Neural cell (in vitro differentiated cells): ENCODE measurements at regions not wholly inside any gene's neighbourhood (a gene's known extent, or its start where the extent isn't known, plus 50 kb on each side); places are given as distances from the start of the nearest gene placed in this dataset.

Experiments used
- H2AFZ ChIP-seq: fragments of 200-600, 300-800 bp; sonication (generic), shearing (Covaris generic); 2 replicates; pipeline ENCODE4 v1.6.0; 2014; ENCODE audit warnings: low read depth, mild to moderate bottlenecking, antibody characterized with exemption, low read length, moderate library complexity
- H3F3A ChIP-seq: fragments of 200-600 bp; shearing (Covaris generic); 2 replicates; pipeline ENCODE4 v1.6.1; 2016; ENCODE audit warnings: mild to moderate bottlenecking, moderate library complexity, mixed read lengths, antibody characterized with exemption, low read length; ENCODE audit not compliant: insufficient read depth, poor library complexity, severe bottlenecking
- H3K27ac ChIP-seq: fragments of 200-600, 300-800 bp; sonication (generic), shearing (Covaris generic); 2 replicates; pipeline ENCODE4 v1.5.1; 2014; ENCODE audit warnings: mild to moderate bottlenecking, low read length, moderate library complexity
- H3K27me3 ChIP-seq: fragments of 300-800, 200-600 bp; sonication (generic), shearing (Covaris generic); 2 replicates; pipeline ENCODE4 v1.6.0; 2014; ENCODE audit warnings: mild to moderate bottlenecking, low read depth, low read length, moderate library complexity; ENCODE audit not compliant: insufficient read depth
- H3K36me3 ChIP-seq: fragments of 300-800, 200-600 bp; sonication (generic), shearing (Covaris generic); 2 replicates; pipeline ENCODE4 v1.5.1; 2014; ENCODE audit warnings: mild to moderate bottlenecking, antibody characterized with exemption, low read length, moderate library complexity; ENCODE audit not compliant: insufficient read depth
- H3K4me2 ChIP-seq: fragments of 300-800, 200-600 bp; sonication (generic), shearing (Covaris generic); 2 replicates; pipeline ENCODE4 v1.6.0; 2014; ENCODE audit warnings: mild to moderate bottlenecking, low read length
- H3K4me3 ChIP-seq: fragments of 300-800, 200-600 bp; sonication (generic), shearing (Covaris generic); 2 replicates; pipeline ENCODE4 v1.5.1; 2014; ENCODE audit warnings: mild to moderate bottlenecking, low read length, moderate library complexity
- H3K79me2 ChIP-seq: fragments of 200-600 bp; shearing (Covaris generic); replicated peaks from 2 replicates; pipeline ENCODE4 v1.6.0; 2014; ENCODE audit warnings: mild to moderate bottlenecking, low read length, moderate library complexity; ENCODE audit not compliant: insufficient read depth
- H3K9ac ChIP-seq: fragments of 300-800, 200-600 bp; sonication (generic), shearing (Covaris generic); 2 replicates; pipeline ENCODE4 v1.6.1; 2016; ENCODE audit warnings: mild to moderate bottlenecking, low read length, mixed read lengths
- H3K9me2 ChIP-seq: fragments of 200-600 bp; shearing (Covaris generic); 2 replicates; pipeline ENCODE4 v1.6.1; 2016; ENCODE audit warnings: mild to moderate bottlenecking, low read length, mixed read lengths; ENCODE audit not compliant: insufficient read depth
- H3K9me3 ChIP-seq: fragments of 200-600, 300-800 bp; sonication (generic), shearing (Covaris generic); 2 replicates; pipeline ENCODE4 v1.6.1; 2016; ENCODE audit warnings: mild to moderate bottlenecking, mixed run types, low read length, moderate library complexity, mixed read lengths
- H4K20me1 ChIP-seq: fragments of 200-600 bp; shearing (Covaris generic); 2 replicates; pipeline ENCODE4 v1.6.1; 2016; ENCODE audit warnings: mild to moderate bottlenecking, mixed run types; ENCODE audit not compliant: insufficient read depth
- CTCF ChIP-seq: fragments of 450-650 bp; IDR thresholded peaks from 2 replicates; pipeline ENCODE4 v1.5.1; 2014; ENCODE audit warnings: antibody characterized with exemption, mild to moderate bottlenecking, moderate library complexity; ENCODE audit not compliant: poor library complexity, severe bottlenecking
- EP300 ChIP-seq: fragments of 450-650 bp; conservative IDR thresholded peaks from 2 replicates; pipeline ENCODE4 v1.6.1; 2014; ENCODE audit warnings: antibody characterized with exemption, mild to moderate bottlenecking, moderate library complexity; ENCODE audit not compliant: poor library complexity, severe bottlenecking
- EZH2 ChIP-seq: fragments of 200-600, 300-800 bp; shearing (Covaris generic), sonication (generic); IDR thresholded peaks from 2 replicates; pipeline ENCODE4 v1.6.1; 2014; ENCODE audit warnings: antibody characterized with exemption, low read length, borderline replicate concordance, mild to moderate bottlenecking; ENCODE audit not compliant: insufficient read depth, poor library complexity, severe bottlenecking
- MXI1 ChIP-seq: fragments of 450-650 bp; conservative IDR thresholded peaks from 2 replicates; pipeline ENCODE4 v1.6.1; 2014; ENCODE audit warnings: antibody characterized with exemption, mild to moderate bottlenecking; ENCODE audit not compliant: poor library complexity, severe bottlenecking
- POLR2AphosphoS5 ChIP-seq: IDR thresholded peaks from 2 replicates; pipeline ENCODE4 v1.6.1; 2012
- RAD21 ChIP-seq: fragments of 450-650 bp; conservative IDR thresholded peaks from 2 replicates; pipeline ENCODE4 v1.6.1; 2014; ENCODE audit warnings: antibody characterized with exemption, mild to moderate bottlenecking, moderate library complexity
- SMC3 ChIP-seq: fragments of 450-650 bp; conservative IDR thresholded peaks from 2 replicates; pipeline ENCODE4 v1.6.1; 2014; ENCODE audit warnings: antibody characterized with exemption, mild to moderate bottlenecking, moderate library complexity; ENCODE audit not compliant: poor library complexity
- TAF1 ChIP-seq: IDR thresholded peaks from 2 replicates; pipeline ENCODE4 v1.6.1; 2012; ENCODE audit warnings: low read depth
- TF ChIP-seq, protein P1 (sequence below): IDR thresholded peaks from 2 replicates; pipeline ENCODE4 v1.6.1; 2012; ENCODE audit warnings: borderline replicate concordance

DNA sequence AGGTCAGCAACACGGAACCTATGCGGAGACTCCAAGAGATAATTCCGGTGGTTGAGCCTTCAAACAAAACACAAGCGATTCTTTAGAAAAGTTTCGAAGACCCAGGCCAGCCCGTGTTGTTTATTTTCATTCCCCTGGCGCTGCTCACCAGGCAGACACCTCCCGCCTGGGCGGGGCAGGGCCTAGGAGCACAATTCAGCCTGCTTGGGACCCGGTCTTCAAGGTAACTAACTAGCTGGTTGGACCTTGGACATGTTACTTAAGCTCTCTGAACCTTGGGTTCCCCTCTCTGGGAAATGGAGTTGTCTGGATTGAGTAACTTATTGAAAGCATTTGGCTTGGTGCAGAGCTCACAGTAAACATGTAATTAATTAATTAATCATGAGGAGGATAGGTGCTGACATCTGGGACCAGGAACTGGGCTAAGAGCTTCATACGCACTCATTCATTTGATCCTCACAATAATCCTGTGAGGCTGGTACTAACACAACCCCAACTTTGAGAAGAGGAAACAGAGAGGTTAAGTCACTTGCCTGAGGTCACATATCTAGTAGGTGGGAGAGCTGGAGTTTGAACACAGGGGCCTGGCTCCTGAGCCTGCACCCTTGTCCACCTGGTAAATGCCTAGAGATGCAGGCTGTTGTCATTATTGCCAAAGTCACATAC is 125.3 kb upstream of the SMURF2 start:
- TF ChIP-seq SMC3 (no peak), MXI1 (no peak), CTCF (no peak), TAF1 (no peak), EP300 (no peak), RAD21 (no peak), POLR2AphosphoS5 (no peak), EZH2 (no peak)
- TF ChIP-seq, protein P1, sequence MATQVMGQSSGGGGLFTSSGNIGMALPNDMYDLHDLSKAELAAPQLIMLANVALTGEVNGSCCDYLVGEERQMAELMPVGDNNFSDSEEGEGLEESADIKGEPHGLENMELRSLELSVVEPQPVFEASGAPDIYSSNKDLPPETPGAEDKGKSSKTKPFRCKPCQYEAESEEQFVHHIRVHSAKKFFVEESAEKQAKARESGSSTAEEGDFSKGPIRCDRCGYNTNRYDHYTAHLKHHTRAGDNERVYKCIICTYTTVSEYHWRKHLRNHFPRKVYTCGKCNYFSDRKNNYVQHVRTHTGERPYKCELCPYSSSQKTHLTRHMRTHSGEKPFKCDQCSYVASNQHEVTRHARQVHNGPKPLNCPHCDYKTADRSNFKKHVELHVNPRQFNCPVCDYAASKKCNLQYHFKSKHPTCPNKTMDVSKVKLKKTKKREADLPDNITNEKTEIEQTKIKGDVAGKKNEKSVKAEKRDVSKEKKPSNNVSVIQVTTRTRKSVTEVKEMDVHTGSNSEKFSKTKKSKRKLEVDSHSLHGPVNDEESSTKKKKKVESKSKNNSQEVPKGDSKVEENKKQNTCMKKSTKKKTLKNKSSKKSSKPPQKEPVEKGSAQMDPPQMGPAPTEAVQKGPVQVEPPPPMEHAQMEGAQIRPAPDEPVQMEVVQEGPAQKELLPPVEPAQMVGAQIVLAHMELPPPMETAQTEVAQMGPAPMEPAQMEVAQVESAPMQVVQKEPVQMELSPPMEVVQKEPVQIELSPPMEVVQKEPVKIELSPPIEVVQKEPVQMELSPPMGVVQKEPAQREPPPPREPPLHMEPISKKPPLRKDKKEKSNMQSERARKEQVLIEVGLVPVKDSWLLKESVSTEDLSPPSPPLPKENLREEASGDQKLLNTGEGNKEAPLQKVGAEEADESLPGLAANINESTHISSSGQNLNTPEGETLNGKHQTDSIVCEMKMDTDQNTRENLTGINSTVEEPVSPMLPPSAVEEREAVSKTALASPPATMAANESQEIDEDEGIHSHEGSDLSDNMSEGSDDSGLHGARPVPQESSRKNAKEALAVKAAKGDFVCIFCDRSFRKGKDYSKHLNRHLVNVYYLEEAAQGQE = no peak
- Histone ChIP-seq H3K9me3 (no peaks in the 10 kb centered on the region), H3K4me2 (no peak overlapping the region), H3K4me3 (no peak overlapping the region), H3K79me2 (no peaks in the 10 kb centered on the region), H3K27me3 (peaks cover 5% of the 10 kb centered on the region), H3F3A (no peaks in the 10 kb centered on the region), H3K36me3 (no peaks in the 10 kb centered on the region), H4K20me1 (no peaks in the 10 kb centered on the region), H3K27ac (no peak overlapping the region), H3K9ac (no peak overlapping the region), H3K9me2 (no peaks in the 10 kb centered on the region), H2AFZ (no peak overlapping the region)

- Histone ChIP-seq H4K20me1 (no peaks in the 10 kb centered on the region), H3K9ac (no peak overlapping the region), H3K4me3 (no peak overlapping the region), H2AFZ (no peak overlapping the region), H3K79me2 (no peaks in the 10 kb centered on the region), H3K27ac (no peak overlapping the region), H3K4me2 (no peak overlapping the region), H3F3A (no peaks in the 10 kb centered on the region), H3K9me3 (no peaks in the 10 kb centered on the region), H3K9me2 (no peaks in the 10 kb centered on the region), H3K27me3 (peaks cover 16% of the 10 kb centered on the region), H3K36me3 (peaks cover 5% of the 10 kb centered on the region)
- TF ChIP-seq EP300 (no peak), SMC3 (no peak), TAF1 (no peak), RAD21 (no peak), POLR2AphosphoS5 (no peak), CTCF (no peak), MXI1 (no peak), EZH2 (no peak)
- TF ChIP-seq, protein P1 = no peak
Observed at GRCh38 chr17:64786337-64786736, 124.2 kb upstream of the SMURF2 start.
